GM18499 (cell line): ENCODE measurements at regions not wholly inside any gene's neighbourhood (a gene's known extent, or its start where the extent isn't known, plus 50 kb on each side); places are given as distances from the start of the nearest gene placed in this dataset.
"Not testable (repeated sequence)": the region's sequence is repeated elsewhere in the genome, so short reads cannot be mapped to it uniquely, and the experiment has no call there.

Experiments
- ATAC-seq: cut with Tn5 transposase; IDR thresholded peaks from one replicate; pipeline ENCODE4 v1.9.1; 2021; ENCODE audit warnings: moderate number of reproducible peaks; ENCODE audit not compliant: insufficient read depth, unreplicated experiment

DNA sequence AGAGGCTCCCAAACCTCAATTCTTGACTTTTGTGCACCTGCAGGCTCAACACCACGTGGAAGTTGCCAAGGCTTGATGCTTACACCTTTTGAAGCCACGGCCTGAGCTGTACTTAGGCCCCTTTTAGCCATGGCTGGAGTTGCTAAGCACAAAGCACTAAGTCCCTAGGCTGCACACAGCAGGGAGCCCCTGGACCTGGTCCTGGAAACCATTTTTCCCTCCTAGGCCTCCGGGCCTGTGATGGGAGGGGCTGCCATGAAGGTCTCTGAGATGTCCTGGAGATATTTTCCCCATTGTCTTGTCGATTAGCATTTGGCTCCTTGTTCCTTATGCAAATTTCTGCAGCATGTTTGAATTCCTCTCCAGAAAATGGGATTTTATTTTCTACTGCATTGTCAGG, 247.1 kb upstream of the ARPP21 start:
- no peak for ATAC-seq

DNA sequence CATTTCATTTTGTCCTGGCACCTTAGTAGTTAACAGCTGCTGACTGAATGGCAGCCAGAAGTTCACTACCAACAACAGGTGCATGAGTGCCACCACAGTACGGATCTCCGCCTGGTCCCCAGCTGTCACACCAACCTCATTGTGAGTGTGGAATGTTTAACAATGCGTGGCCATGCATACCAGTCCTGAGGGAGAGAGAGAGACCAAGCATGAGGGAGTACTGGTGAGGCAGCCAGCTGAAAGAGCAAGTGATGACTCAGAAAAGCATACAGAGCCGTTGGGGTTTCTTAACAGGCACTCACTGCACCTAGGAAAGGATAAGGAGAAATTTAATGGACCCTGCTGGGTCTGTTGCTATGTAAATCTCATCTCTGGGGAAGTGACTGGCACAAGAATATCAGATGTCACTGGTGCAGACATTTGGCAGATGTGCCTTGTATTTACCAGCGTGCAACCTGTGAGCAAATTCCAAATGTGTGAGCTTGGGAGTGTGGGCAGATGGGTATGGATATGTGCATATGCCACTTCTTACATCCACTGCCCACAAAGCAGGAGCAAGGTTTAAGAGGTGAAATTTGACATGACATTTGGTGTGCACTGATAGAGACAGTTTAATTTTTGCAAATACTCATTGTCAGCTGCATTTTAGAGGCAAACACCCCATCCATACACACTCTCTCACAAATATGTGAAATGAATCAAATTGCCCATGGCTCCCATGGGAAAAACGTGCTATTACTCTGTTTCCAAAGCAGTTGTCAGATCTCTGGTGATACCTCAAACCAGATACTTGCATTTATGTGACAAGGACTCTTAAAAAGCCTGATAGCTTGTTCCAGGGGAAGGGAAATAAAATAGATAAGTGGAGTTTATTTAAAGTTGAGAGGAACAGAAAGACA, 245.2 kb upstream of the ARPP21 start:
- ATAC-seq, result no peak

DNA sequence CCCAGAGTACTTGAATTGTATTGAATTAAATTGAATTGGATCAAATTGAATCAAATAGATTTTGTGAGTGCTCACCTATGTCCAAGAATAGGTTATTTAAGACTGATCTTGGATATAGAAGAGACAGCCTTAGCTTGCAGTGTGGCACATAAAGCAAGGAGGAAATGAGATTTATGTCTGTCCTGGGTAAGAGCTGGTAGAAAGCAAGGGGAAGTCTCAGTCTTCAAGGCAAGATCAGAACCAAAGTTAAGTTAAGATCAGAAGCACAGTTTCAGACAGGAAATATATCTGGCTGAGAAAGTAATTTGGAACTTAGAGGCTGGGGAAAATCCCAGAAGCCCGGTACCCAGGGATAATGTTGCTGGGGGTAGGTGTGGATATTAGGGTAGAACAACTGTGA, 244.4 kb upstream of the ARPP21 start:
- ATAC-seq, result no peak

DNA sequence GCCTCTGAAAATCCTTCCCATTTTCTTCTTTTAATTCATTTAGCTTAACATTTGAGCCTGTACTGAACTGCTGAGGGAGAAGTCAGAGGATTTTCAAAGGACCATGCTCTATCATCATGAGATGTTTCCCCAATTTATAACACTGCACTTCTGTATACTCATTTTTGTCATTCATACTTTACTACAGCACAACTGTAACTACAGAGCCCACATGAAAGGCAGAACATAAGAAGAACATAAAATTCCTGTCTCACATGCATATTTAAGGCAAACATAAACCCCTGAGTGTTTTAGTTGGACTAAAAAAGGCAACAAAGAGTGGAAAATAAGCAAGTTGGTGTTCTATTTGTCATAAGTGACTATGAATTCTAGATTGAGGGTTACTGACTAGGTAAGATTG, 237.7 kb upstream of the ARPP21 start:
- ATAC-seq, result no peak

DNA sequence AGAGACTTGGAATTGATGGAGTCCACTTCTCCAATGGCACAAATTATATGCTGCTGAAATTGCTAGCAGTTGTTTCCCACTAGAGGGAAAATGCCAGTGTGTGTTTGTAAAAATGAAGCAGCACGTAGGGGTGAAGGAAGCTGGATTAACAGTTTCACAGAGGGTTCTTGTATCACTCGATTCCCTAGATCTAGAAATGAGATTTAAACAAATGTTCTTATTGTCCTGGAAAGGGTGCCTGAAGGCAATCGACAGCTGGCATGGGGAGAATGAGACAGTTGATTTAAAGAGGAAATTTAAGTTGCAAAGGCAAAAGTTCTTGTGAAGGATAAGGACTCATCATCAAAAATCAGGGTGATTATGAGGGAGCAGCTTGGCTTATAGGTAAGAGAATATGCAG, 234.8 kb upstream of the ARPP21 start:
- ATAC-seq, result no peak

DNA sequence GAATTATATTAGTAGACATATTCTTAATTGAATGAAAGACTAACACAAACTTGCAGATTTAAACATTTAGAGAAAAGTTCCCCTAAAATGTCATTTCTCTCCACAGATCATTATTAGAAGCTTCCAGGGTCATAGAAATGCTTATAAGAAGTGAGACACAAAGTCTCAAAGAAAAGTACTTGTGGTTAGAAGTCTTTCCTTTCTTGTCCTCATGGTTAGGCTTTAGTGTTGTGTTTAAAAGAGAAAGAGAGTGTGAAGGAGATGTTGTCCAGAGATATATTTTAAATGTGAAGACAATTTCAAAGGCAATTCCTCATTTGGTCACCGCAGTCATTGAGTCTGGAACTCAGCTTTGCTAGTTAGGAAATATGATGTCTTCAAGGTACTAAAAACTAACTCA, 230.4 kb upstream of the ARPP21 start:
- no peak for ATAC-seq

DNA sequence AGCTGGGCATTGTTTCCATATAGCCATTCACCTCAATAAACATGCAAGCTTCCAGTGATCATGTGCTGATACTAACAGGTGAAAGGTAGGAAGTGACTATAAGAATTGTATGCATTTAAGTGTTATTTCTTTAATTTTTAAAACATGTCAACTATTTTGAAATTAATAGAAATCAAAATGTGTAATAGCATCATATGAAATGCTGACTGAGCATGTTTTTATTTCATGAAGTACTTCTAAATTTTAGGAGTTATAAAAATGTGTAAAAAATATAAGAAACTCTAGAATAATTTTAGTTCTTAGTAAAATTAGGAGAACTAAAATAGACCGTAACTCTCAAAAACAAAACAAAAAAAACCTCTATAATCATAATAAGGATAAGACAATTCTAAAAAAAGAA, 229.3 kb upstream of the ARPP21 start:
- no peak for ATAC-seq

DNA sequence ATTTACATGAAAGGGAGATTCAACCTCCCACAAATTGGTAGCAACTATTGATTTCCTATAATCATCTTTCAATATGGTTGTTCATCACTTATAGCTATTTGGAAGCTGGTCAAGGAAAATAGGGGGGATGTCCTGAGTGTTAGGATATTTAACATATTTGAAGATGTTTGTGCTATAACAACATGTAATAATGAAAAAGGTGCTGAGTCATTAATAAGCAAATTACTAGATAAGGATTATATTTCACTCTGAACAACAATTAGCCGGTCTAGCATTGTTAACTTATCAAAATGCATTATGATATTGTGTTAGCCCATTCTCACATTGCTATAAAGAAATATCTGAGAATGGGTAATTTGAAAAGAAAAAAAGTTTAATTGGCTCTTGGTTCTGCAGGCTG, 225.8 kb upstream of the ARPP21 start:
- ATAC-seq, result no peak

DNA sequence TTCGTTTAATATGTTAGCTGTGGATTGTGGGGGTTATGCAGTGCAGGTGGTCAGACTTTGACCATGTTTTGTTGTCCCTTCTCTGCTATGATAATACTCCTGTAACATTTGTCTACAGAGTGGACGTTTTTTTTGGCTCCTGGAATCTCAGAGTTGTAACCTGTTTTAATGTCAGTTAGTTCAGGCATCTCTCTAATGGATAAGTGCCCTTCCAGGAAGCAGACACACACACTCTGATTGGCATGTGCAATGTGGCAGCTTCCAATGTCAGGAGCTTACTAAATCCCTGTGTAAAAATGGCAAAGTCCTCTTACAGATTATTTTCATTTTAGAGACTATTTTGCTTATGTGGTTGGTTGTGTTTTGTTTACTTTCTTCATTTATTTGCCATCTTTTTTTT, 222.2 kb upstream of the ARPP21 start:
- no peak for ATAC-seq

DNA sequence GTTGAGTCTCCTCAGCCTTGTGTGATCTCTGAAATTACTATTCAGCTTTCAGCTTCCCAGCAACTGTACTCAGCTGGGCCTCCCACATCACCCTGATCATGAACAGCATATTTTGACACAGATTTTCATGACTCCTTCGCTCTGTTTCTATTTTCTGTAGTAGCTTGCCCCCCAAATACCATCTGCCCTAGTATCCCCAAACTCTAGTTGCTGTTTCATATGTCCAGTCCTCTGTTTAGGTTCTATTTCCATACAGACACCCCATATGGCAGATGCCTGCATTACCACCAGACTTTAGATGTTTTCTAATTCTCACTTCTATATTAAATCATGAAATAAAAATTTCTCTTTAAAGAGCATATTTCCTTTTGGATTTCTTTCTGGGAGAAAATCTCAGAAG, 217.2 kb upstream of the ARPP21 start:
- no peak for ATAC-seq

DNA sequence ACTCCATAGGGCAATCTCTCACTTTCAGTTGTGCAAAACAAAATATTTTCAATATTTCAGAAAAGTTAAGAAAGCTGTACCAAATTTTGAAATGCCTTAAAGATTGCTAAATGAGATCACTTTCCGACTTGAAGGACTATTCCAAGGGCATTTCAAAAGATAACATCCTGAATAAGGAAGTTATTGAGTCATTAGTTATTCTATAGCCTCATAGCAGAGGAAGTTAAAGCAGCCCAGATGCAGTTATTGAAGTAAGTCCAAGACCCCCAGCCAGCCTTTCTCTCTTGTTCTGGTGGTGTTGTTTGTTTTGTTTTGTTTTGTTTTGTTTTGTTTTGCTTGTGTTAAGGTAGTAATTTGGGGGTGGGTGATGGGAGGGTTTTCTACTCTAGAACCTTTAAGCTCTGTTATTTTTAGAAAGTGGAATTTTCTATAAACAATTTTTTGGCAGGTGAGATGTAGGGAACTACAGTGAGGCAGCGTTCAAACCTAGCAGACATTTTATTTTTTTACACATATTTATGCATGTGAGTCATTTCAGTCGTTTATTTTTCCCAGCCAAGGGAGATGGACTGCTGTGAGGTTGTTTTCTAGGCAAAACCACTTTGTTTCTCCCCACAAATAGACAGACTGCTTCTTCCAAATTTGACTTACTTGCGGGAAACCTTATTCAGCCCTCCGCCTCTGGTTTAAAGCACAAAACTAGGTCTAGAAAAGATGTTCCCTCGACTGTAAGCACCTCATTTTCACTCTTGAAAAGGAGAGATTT, 216.3 kb upstream of the ARPP21 start:
- ATAC-seq, result no peak

DNA sequence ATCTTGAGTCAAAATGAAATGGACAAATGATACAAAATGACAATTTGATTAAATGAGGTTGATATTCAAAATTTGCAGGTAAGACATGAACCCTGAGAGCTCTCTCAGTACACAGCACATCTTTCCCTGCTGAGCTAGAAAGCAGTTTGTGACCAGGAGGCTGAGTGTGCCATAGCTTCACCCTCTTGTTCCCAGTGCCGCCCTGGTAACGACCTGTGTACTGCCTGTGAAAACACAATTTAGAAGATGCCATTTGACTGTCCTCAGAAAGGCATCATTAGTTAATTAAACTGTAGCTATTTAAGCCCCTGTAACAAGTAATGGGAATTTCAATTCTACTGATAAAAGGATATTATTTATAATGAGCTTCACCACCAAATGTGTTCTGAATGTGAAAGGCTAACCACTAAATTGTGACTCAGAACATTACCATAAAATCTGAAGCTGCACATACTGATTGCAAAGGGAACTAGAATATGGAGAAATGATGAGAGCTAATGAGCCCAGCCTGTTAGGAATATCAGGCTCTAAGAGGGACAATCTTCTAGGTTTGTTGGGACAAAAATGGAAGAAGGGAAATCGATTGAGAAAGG, 212.9 kb upstream of the ARPP21 start:
- ATAC-seq, result no peak

DNA sequence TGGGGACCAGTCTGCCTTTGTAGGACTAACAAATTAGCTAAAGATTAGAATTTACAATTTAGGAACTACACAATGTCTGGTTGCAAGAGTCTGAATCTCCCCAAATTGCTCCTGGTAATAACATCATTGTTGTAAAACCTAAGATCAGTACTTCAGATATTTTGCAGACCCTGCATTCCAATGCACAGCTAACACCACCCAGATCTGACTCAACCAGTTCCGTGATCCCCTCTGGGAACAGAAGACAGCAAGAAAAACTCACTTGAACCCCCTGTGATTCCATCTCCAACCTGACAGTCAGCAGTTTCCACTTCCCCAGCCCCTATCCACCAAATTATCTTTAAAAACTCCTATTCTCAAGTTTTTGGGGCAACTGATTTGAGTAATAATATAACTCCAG, 201.9 kb upstream of the ARPP21 start:
- ATAC-seq, result no peak

DNA sequence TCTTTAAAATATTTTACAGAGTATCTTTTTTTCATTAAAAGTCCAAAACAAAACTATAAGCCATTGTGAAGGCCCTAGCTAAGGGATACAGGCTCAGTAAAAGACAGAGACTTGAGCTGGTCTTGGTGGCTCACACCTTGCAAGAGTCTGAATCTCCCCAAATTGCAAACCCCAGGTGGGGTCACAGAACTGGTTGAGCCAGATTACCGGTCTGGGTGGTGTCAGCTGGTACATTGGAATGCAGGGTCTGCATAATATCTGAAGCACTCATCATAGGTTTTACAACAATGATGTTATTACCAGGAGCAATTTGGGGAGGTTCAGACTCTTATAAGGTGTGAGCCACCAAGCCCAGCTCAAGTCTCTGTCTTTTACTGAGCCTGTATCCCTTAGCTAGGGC, 201.2 kb upstream of the ARPP21 start:
- ATAC-seq, result no peak

DNA sequence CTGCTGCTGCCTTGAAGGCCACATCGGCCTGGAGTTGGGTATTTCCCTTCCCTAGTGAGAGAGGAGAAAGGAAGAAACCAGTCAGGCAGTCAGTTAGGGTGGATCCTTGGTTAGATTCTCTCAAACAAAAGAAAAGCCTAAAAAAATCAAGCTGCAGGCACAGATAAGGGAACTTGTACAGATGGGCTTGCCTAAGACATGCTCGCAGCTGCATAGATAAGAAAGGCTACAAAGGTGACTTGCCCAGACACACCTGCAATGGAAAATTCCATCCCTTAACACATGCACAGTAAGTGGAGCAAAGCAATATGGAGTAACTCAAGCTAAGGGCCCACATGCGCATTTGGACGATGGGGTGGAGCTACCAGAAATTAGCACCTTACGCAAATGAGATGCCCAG, 199.7 kb upstream of the ARPP21 start:
- ATAC-seq, result no peak

DNA sequence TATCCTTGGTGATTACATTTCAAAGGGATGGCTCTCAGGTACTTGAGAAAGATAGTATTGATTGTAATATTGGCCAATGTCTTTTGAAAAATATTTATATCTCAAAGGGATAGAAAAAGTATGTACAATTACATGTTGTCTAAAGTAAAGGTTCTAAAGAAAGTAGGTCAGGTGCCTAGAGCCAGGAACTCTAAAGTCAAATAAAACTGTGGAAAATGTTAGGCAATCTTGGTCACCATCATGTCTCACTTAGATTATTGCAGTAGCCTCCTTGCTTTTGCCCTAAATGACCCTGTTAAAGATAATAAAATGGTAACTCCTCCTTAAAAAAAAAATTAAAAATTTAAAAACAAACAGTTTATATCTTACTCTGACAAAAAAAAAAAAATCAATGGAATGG, 198.5 kb upstream of the ARPP21 start:
- no peak for ATAC-seq

DNA sequence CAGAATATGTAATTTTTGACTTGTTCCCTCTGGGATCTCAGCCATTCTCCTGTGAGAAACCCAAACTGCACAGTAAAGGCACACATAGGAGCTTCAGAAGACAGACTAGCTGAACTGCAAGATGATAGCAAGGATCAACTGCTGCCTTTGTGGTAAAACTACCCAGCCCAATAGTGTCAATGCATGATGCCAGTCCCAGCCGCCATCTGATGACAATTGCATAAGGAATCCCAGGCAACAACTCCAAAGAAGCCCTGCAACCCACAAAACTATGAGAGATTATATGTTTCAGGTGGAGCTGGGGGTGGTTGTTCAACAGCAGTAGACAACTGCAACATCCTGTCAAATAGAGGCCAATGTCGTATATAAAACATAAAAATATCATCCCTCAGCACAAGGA, 192.4 kb upstream of the ARPP21 start:
- ATAC-seq, result no peak

DNA sequence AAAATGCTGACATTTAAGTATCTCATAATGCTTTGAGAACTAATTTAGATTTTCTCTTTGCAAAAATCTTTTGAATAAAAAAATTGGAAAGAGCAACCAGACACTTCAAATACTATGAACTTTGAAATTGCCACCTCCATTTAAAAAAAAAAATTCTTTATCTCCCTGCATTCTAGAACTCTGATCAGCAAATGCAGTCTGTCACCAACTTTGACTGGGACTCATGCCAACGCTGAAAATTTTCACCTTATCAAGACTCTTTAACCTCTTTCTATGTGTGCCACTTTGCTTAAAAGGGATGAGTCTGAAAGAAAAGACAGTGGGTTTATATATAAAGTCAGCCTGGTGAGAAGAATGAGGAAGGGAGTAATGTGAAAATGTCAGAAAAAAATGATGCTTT, 191.2 kb upstream of the ARPP21 start:
- ATAC-seq, result no peak

DNA sequence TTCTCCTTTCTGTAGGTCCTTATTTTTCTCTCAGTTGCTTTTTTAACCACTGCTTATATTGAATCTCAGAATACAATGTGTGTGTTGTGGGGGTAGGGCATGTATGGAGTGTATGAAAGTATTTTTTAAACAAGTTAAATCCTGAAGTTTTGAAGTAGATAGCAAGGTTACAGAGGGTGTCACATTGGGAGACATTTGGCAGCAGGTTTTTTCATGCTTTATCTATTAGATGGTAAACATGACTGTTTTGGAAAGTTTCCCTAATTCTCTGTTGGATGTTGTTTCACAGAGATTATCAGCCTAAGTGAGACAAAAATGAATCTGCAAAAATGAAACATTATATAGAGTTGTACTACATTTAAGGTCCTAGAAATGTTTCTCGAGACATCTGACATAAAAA, 190.6 kb upstream of the ARPP21 start:
- no peak for ATAC-seq

DNA sequence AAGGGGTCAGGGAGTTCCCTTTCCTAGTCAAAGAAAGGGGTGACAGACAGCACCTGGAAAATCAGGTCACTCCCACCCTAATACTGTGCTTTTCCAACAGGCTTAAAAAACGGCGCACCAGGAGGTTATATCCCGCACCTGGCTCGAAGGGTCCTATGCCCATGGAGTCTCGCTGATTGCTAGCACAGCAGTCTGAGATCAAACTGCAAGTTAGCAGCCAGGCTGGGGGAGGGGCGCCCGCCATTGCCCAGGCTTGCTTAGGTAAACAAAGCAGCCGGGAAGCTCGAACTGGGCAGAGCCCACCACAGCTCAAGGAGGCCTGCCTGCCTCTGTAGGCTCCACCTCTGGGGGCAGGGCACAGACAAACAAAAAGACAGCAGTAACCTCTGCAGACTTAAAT, 184.5 kb upstream of the ARPP21 start:
- not testable (repeated sequence) for ATAC-seq

DNA sequence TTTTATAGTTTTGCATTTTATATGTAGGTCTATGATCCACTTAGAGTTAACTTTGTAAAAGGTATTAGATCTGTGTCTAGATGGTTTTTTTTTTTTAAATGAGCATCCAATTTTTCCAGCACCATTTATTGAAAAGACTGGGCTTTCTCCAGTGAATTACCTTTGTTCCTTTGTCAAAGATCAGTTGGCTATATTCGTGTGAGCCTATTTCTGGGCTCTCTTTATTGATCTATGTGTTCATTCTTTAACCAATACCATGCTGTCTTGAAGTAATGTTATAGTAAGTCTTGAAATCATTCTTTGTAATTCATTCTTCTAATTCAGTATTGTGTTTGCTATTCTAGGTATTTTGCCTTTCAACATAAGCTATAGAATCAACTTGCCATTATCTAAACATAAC, 165.4 kb upstream of the ARPP21 start:
- no peak for ATAC-seq
